Adrenal gland (tissue), 5 donors: ENCODE measurements at regions not wholly inside any gene's neighbourhood (a gene's known extent, or its start where the extent isn't known, plus 50 kb on each side); places are given as distances from the start of the nearest gene placed in this dataset.

Experiments used
- CTCF ChIP-seq, 6 experiments: fragments of 450-650 bp in 4 of 6; fragments of 200-600 bp in 2 of 6; sonication (generic) in 1 of 6; IDR thresholded peaks; 1 replicate in 5 of 6; 2 replicates in 1 of 6; pipeline versions ENCODE4 v1.5.1 to v1.8.0; 2016 to 2021; ENCODE audit warnings: antibody characterized with exemption in 6 of 6, mild to moderate bottlenecking in 2 of 6, moderate library complexity in 1 of 6
- POLR2A ChIP-seq, 2 donors: fragments of 450-650 bp; IDR thresholded peaks; one replicate each; pipeline ENCODE4 v1.6.1; 2017; ENCODE audit warnings: antibody characterized with exemption in 2 of 2, mild to moderate bottlenecking in 2 of 2, moderate library complexity in 1 of 2
- donor health status: DM: no; HTN: no; CAD: no.

GRCh38 chr18:43572163-43572562 is 294.9 kb upstream of the SYT4 start:
- TF ChIP-seq CTCF (IDR thresholded peaks at IDR 0.05) = no peak
- no peak for TF ChIP-seq POLR2A (IDR thresholded peaks at IDR 0.05)
